Right cardiac atrium (tissue), 5 donors: ENCODE measurements at regions not wholly inside any gene's neighbourhood (a gene's known extent, or its start where the extent isn't known, plus 50 kb on each side); places are given as distances from the start of the nearest gene placed in this dataset.

Experiments used
- ATAC-seq, 2 donors: fragments of 200-7000 bp; cut with Tn5 transposase; one replicate each; pipeline versions ENCODE4 v1.8.0 to v1.9.1; 2020; ENCODE audit warnings: moderate library complexity in 2 of 2, mild to moderate bottlenecking in 1 of 2
- DNase-seq, 3 donors: peaks; one replicate each; pipeline ENCODE4 v3.0.0-alpha.2; 2020
- H3K27ac ChIP-seq: one replicate; pipeline ENCODE4 v1.5.1; 2013; ENCODE audit warnings: mild to moderate bottlenecking, low read length, control low read depth, moderate library complexity
- H3K27me3 ChIP-seq: one replicate; pipeline ENCODE4 v1.6.1; 2013; ENCODE audit not compliant: control insufficient read depth, insufficient read depth
- H3K4me1 ChIP-seq: one replicate; pipeline ENCODE4 v1.6.1; 2013; ENCODE audit warnings: low read length; ENCODE audit not compliant: control insufficient read depth, insufficient read depth
- H3K4me3 ChIP-seq: one replicate; pipeline ENCODE4 v1.5.1; 2013; ENCODE audit warnings: low read length, control low read depth
- H3K9me3 ChIP-seq: one replicate; pipeline ENCODE4 v1.6.1; 2013; ENCODE audit warnings: low read length; ENCODE audit not compliant: control insufficient read depth
- WGBS: extraction: QIAGEN DNeasy Blood & Tissue Kit; methylation state at CpG from one replicate; pipeline ENCODE4 v1.1.7; 2013; 5-methylcytosine and 5-hydroxymethylcytosine counted together
- intact Hi-C, 4 donors: fragments of 100-400 bp; cut with DNase I; formaldehyde crosslinking; loops; one replicate each; pipeline versions ENCODE4 v1.11.0 to v1.14.0; 2022 to 2023
- donor health status: healthy with polysubstance abuse.
- donor health status: DM: no; HTN: yes; CAD: no.
- donor health status: DM: no; HTN: no; CAD: no.
- donor health status: DM: no; HTN: yes; CAD: no; lungs with severe emphysema.
- donor health status: DM: yes; HTN: yes; CAD: no.

DNA sequence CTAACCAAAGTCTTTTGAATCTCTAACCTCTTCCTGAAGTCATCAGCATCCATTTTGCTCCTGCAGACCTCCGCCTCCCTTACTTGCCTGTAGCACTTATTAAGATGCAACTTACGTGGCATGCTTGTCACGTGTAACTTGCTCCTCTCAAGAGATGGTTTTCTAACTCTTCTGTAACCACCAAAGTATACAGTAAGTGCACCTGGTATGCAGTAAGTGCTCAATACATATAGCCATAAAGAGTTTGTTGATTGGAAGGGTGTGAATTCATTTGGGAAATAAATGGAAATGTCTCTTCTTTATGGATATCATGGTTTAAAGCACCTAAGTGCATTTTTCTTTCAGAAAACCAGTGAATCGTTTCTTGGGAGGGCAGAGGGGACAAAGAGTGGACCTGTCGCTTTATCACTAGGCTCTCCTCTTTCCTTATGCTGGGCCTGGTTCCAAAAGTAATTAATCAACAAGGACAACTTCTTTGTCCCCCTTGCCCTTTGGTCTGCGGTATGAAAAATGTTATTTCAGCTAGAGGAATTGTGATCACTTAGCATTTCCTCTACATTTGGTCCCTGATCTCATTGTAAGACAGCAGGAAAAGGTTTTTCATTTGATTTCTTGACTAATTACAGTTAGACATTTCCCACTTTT lies 370.0 kb upstream of the SPRED2 start:
- Histone ChIP-seq H3K9me3 (no peaks in the 10 kb centered on the region), H3K4me1 (no peaks in the 10 kb centered on the region), H3K27me3 (no peaks in the 10 kb centered on the region), H3K27ac (no peak overlapping the region), H3K4me3 (no peak overlapping the region)
- intact Hi-C loops, result no loop called here
- ATAC-seq (no peak), DNase-seq (no peak)
- WGBS, result 65% methylated on average over 6 of the region's 6 CpGs

DNA sequence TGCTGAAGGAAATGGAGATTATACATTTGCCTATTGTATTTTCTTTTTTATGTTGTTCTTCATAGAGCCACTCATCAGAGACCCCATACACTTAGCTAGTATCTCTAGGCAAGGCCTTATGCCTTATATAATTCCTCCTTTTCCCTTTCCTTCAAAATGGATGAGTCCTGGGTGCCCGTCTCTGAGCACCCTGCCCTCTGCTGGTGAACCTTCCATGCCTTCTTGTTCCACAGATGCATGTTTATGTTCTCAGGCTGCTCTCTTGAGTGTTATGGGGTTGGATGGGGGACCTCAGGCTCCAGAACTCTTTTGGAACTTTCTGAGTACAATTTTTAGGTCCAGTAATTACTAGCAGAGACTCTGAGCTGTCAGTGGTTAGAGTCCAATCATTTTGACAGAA lies 368.6 kb upstream of the SPRED2 start:
- DNase-seq (peak in 1 of 3 donors; percentile 45), ATAC-seq (no peak)
- H3K4me1 ChIP-seq, result no peaks in the 10 kb centered on the region
- intact Hi-C loops, result no loop called here
- WGBS, result 53% methylated on average over 1 of the region's 1 CpG
- H3K27ac ChIP-seq, result no peak overlapping the region
- no peaks in the 10 kb centered on the region for H3K27me3 ChIP-seq
- H3K9me3 ChIP-seq, result no peaks in the 10 kb centered on the region
- H3K4me3 ChIP-seq, result no peak overlapping the region

DNA sequence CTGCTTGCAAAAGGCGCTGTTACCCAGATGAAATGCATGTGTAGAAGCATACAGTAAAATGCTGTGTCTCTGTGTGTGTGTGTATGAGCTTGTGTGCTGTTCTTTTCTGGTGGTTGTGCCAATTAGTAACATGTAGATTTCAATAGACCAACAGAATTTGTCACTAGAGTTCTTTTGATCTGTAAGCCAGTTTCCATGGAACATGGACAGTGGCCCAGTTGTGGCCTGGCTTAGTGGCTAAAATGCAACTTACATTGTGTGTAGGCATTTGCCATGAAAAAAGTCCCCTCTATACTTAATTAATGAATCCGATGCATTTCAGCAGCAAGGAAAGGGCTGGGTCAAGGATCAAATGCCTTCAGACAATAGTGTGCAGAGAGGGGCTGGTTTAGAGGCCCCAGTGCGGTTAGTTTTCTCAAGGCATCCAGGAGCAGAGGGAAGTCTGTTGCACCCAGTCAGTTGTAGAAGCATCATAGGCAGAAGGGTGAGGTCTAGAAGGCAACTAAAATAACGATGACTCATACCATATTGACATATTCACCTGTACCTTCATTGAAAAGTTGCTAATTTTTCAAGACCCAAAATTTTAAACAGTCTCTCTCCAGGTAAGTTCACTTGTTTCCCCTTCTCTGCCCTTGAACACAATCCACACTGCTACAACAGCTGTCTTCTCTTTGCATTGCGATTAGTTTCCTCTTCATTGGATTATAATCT lies 366.9 kb upstream of the SPRED2 start:
- intact Hi-C loops, result no loop called here
- Histone ChIP-seq H3K9me3 (no peaks in the 10 kb centered on the region), H3K27me3 (no peaks in the 10 kb centered on the region), H3K4me3 (no peak overlapping the region), H3K4me1 (no peaks in the 10 kb centered on the region), H3K27ac (no peak overlapping the region)
- WGBS, result 83% methylated on average over 5 of the region's 5 CpGs
- DNase-seq (no peak), ATAC-seq (no peak)

GRCh38 chr2:65798641-65799040 lies 366.2 kb upstream of the SPRED2 start:
- ATAC-seq, result no peak
- WGBS, result 80% methylated on average over 11 of the region's 11 CpGs
- intact Hi-C loops, result no loop called here

DNA sequence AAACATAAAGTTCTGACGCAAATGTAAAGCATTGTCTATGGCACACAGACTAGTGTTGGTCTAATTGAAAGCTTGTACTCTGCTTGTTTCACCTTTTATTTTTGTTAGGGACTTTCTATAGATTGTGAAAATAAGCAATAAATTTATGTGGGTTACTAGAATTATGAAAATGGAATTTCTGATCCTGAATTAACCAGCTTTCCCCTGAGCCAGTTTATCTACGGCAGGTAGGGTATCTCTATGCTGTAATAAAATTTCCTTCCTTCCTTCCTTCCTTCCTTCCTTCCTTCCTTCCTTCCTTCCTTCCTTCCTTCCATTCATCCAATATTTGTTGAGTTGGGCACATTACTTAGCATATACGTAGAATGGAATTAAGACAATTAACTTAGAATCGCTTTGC lies 362.6 kb upstream of the SPRED2 start:
- ATAC-seq (no peak), DNase-seq (no peak)
- Histone ChIP-seq H3K27ac (no peak overlapping the region), H3K4me3 (no peak overlapping the region), H3K4me1 (no peaks in the 10 kb centered on the region), H3K27me3 (no peaks in the 10 kb centered on the region), H3K9me3 (no peaks in the 10 kb centered on the region)
- intact Hi-C loops, result no loop called here
- 86% methylated on average over 4 of the region's 4 CpGs for WGBS

More at GRCh38 chr2:65798641-65799040, 366.2 kb upstream of the SPRED2 start:
- Histone ChIP-seq H3K27ac (no peak overlapping the region), H3K9me3 (no peaks in the 10 kb centered on the region), H3K27me3 (no peaks in the 10 kb centered on the region), H3K4me3 (no peak overlapping the region), H3K4me1 (no peaks in the 10 kb centered on the region)
- no peak for DNase-seq

DNA sequence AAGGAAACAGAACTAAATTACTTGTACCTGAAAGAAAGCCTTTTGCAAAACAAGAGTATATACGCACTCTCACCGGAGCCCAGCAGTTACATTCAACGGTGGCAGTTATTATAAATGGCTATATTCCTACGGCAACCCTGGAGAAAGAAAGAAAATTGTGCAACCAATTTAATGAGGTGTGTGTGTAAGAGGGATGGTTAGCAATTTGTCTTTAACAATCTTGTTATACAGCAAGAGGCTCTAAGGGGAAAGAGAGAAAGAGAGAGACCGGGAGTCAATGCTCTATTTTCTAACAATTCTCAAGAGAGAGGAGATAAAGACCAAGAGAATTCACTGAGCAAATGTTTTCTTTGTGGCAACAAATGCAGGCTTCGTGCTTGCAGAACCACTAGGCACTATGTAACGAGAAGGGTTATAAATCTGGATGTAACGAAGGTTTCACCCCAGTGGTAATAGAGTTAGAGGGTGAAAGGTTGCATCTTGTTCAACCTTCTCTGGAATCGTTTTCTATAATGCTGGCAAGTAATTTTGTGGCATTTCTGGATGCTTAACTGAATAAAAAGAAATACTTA lies 359.1 kb upstream of the SPRED2 start:
- Histone ChIP-seq H3K4me1 (no peaks in the 10 kb centered on the region), H3K4me3 (no peak overlapping the region), H3K9me3 (no peaks in the 10 kb centered on the region), H3K27me3 (no peaks in the 10 kb centered on the region), H3K27ac (no peak overlapping the region)
- intact Hi-C loops, result no loop called here
- WGBS, result 70% methylated on average over 9 of the region's 9 CpGs
- DNase-seq (no peak), ATAC-seq (no peak)

- DNase-seq (no peak), ATAC-seq (no peak)
- Histone ChIP-seq H3K27ac (no peak overlapping the region), H3K4me3 (no peak overlapping the region), H3K9me3 (no peaks in the 10 kb centered on the region), H3K27me3 (no peaks in the 10 kb centered on the region), H3K4me1 (no peaks in the 10 kb centered on the region)
- intact Hi-C loops, result no loop called here
- WGBS, result 57% methylated on average over 2 of the region's 2 CpGs
Measured at GRCh38 chr2:65790676-65790935, 358.2 kb upstream of the SPRED2 start.

DNA sequence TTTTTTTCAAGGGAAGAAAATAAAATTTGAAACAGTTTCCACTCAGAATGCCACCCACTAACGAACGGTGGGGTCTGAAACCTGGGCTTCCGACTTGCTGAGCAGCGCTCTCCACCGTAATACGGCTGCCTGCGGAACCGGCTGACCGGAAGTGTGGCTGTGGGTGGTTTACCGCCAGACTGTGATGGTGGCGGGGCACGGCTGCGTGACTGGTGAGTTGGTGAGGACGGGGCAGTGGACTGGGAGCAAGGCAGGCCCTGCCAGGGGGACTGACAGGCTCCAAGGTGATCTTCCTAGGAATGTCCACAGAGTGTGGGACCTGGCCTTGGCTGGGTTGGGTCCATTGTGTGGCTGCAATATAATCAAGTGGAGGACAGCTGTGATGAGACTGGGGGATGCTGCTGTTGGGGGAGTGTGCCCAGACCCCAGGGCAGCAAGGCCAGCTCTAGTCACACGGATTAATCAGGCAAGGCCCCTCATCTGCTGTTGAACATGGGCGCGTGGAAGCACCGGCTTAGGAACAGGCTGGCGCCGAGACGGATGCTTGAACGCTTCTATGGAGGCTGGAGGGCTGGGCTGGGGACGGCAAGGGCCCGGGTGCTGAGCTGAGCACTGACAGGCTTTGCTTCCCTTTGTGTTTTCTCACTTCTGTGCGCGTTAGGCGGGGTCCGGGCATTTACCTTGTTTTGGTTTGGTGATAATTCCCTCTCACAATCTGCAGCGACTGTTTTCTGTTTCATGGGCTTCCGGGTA lies 357.7 kb upstream of the SPRED2 start:
- intact Hi-C loops, result no loop called here
- DNase-seq (no peak), ATAC-seq (no peak)
- Histone ChIP-seq H3K4me3 (no peak overlapping the region), H3K9me3 (no peaks in the 10 kb centered on the region), H3K27ac (no peak overlapping the region), H3K4me1 (no peaks in the 10 kb centered on the region), H3K27me3 (no peaks in the 10 kb centered on the region)
- 83% methylated on average over 30 of the region's 30 CpGs for WGBS

GRCh38 chr2:65788556-65788955 lies 356.2 kb upstream of the SPRED2 start:
- intact Hi-C loops, result no loop called here

GRCh38 chr2:65786765-65787164 lies 354.4 kb upstream of the SPRED2 start:
- WGBS, result 55% methylated on average over 1 of the region's 1 CpG
- H3K4me1 ChIP-seq, result no peaks in the 10 kb centered on the region
- no peaks in the 10 kb centered on the region for H3K27me3 ChIP-seq
- H3K27ac ChIP-seq, result no peak overlapping the region
- no peaks in the 10 kb centered on the region for H3K9me3 ChIP-seq
- DNase-seq (no peak), ATAC-seq (no peak)
- H3K4me3 ChIP-seq, result no peak overlapping the region
- intact Hi-C loops, result no loop called here

More at GRCh38 chr2:65788556-65788955, 356.2 kb upstream of the SPRED2 start:
- ATAC-seq (no peak), DNase-seq (no peak)
- Histone ChIP-seq H3K27me3 (no peaks in the 10 kb centered on the region), H3K9me3 (no peaks in the 10 kb centered on the region), H3K4me1 (no peaks in the 10 kb centered on the region), H3K4me3 (no peak overlapping the region), H3K27ac (no peak overlapping the region)
- 70% methylated on average over 5 of the region's 5 CpGs for WGBS

DNA sequence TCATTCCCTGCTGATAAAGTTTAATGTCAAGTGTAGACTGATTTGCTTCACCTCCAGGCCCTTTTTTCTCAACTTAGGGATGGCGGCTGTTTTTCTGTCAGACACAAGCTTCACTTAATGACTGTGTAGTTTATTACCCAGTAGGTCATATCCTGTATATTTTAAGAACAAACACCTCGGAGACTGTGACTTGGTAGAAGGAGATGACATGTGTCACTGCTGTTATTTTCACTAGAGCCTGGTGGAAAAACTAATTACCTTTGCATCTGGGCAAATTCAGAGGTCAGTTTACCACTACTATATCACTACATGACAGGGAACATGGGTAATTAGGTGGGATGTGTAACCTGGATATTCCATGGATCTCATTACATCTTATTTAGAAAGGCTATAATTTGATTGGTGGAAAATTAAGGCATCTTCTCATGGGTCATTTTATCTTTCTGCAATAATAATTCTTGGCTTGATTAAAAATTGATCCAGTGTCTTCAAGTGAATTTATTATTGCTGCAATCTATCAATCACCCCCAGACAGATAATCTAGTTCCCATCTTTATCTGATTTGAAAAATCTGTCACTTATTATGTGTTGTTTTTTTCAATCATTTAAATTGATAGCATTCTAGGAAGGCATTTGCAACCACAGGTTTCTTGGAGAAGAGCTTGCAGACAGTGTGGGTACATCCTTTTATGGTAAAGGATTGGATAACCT lies 353.8 kb upstream of the SPRED2 start:
- 59% methylated on average over 2 of the region's 2 CpGs for WGBS
- intact Hi-C loops, result no loop called here

More for the DNA sequence above, 353.8 kb upstream of the SPRED2 start:
- no peak overlapping the region for H3K27ac ChIP-seq
- DNase-seq, result no peak
- ATAC-seq, result no peak
- no peaks in the 10 kb centered on the region for H3K4me1 ChIP-seq
- H3K4me3 ChIP-seq, result no peak overlapping the region
- H3K9me3 ChIP-seq, result no peaks in the 10 kb centered on the region
- H3K27me3 ChIP-seq, result no peaks in the 10 kb centered on the region
